Activated T-cell treated with anti-CD3 and anti-CD28 coated beads, Interleukin-2, amount 50 U/mL, for 4 hours (primary cell): ENCODE measurements at regions not wholly inside any gene's neighbourhood (a gene's known extent, or its start where the extent isn't known, plus 50 kb on each side); places are given as distances from the start of the nearest gene placed in this dataset.

Experiments used
- ATAC-seq, 2 donors: fragments of 200-7000 bp; cut with Tn5 transposase; one replicate each; pipeline ENCODE4 v1.10.0; 2021
- DNase-seq: peaks from one replicate; pipeline ENCODE4 v3.0.0-alpha.2; 2020
- H3K27me3 Mint-ChIP-seq: one replicate; pipeline ENCODE4 v1.8.0; 2021; ENCODE audit warnings: low read depth, mixed read lengths
- H3K36me3 Mint-ChIP-seq: one replicate; pipeline ENCODE4 v1.8.0; 2022; ENCODE audit warnings: mixed read lengths; ENCODE audit not compliant: insufficient read depth
- H3K4me1 Mint-ChIP-seq: one replicate; pipeline ENCODE4 v1.8.0; 2021; ENCODE audit warnings: low read depth, mixed read lengths
- H3K4me3 Mint-ChIP-seq: one replicate; pipeline ENCODE4 v1.8.0; 2021; ENCODE audit warnings: mild to moderate bottlenecking, moderate library complexity, mixed read lengths
- H3K9me3 Mint-ChIP-seq: one replicate; pipeline ENCODE4 v1.8.0; 2021; ENCODE audit warnings: mixed read lengths

- DNase-seq (no peak), ATAC-seq (no peak)
- no peak overlapping the region for H3K4me3 Mint-ChIP-seq
- no peaks in the 10 kb centered on the region for H3K36me3 Mint-ChIP-seq
- H3K9me3 Mint-ChIP-seq = no peaks in the 10 kb centered on the region
- H3K27me3 Mint-ChIP-seq = peaks cover under 1% of the 10 kb centered on the region
- H3K4me1 Mint-ChIP-seq = no peaks in the 10 kb centered on the region
These were observed 174.1 kb upstream of the MCHR2 start for GRCh38 chr6:100168148-100168547.

DNA sequence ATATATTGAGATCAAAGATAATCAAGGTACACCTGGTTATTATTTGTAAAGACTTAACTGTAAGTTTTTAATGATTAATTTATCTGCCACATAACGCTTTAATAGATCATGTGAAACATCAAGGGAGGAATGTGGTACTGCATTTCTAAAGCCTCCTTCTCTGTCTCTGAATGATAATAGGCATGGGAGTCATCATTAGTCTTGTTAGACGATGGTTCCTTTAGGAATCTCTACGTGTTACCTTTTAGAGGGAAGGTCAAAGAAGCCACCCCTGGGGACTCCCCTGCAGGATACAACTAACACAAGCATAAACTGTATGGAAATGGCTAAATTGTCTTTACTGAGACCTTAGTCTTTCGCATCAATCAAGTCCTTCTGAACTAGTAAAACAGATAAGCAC lies 173.6 kb upstream of the MCHR2 start:
- H3K4me3 Mint-ChIP-seq = no peak overlapping the region
- no peaks in the 10 kb centered on the region for H3K4me1 Mint-ChIP-seq
- no peaks in the 10 kb centered on the region for H3K36me3 Mint-ChIP-seq
- H3K9me3 Mint-ChIP-seq = no peaks in the 10 kb centered on the region
- no peak for DNase-seq
- H3K27me3 Mint-ChIP-seq = peaks cover 3% of the 10 kb centered on the region
- ATAC-seq = no peak

DNA sequence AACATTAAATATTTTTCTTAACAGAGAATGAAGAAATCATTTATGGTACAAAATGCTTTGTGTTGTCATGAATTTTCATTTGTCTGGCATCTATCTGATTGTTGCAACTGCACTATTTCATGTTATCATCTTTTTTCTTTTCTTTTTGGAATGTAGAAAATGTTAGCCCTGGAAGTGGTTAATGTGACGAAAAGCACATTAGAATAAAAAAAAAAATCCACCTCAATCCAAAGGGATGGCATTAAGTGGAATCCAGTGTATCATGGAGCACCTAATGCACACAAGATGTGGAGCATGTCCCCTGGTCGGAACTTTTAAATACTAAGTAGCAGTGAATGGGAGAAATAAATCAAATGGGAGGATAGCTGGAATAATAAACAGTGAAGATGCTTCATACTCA lies 172.9 kb upstream of the MCHR2 start:
- H3K4me3 Mint-ChIP-seq = no peak overlapping the region
- DNase-seq (no peak), ATAC-seq (no peak)
- no peaks in the 10 kb centered on the region for H3K36me3 Mint-ChIP-seq
- no peaks in the 10 kb centered on the region for H3K9me3 Mint-ChIP-seq
- H3K4me1 Mint-ChIP-seq = no peaks in the 10 kb centered on the region
- peaks cover 3% of the 10 kb centered on the region for H3K27me3 Mint-ChIP-seq

GRCh38 chr6:100165442-100165841 lies 171.4 kb upstream of the MCHR2 start:
- ATAC-seq = no peak

GRCh38 chr6:100163035-100163434 lies 169.0 kb upstream of the MCHR2 start:
- no peaks in the 10 kb centered on the region for H3K4me1 Mint-ChIP-seq
- no peaks in the 10 kb centered on the region for H3K9me3 Mint-ChIP-seq
- DNase-seq (no peak), ATAC-seq (no peak)
- peaks cover 3% of the 10 kb centered on the region for H3K27me3 Mint-ChIP-seq
- H3K4me3 Mint-ChIP-seq = no peak overlapping the region
- no peaks in the 10 kb centered on the region for H3K36me3 Mint-ChIP-seq

More at GRCh38 chr6:100165442-100165841, 171.4 kb upstream of the MCHR2 start:
- Mint-ChIP-seq H3K27me3 (peaks cover 3% of the 10 kb centered on the region), H3K36me3 (no peaks in the 10 kb centered on the region), H3K4me1 (no peaks in the 10 kb centered on the region), H3K9me3 (no peaks in the 10 kb centered on the region), H3K4me3 (no peak overlapping the region)
- DNase-seq = no peak

DNA sequence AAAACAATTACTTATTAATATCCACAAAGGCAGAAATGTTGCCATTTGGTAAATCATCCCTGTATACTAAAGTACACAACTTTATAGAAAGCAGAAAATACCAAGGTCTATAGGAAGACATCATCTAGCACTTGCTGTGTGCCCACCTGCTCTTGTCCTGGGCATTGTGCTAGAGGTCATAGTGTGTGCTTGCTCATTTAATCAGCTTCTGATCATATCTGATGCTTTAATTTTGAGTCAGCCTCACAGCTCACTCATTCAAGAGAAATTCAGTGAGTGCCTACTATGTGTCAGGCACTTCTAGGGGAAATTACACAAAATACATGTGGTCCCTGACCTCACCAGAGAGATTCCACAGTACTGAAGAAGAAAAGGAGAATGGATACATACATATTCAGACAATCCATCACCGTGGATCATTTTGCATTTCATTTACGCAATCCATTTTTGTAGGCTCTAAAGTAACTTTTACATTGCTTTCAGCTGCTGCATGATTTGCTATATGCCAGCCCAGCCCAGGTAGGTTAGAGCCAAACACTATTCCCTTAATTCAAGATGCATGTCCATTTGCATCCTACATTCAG lies 167.9 kb upstream of the MCHR2 start:
- Mint-ChIP-seq H3K36me3 (no peaks in the 10 kb centered on the region), H3K9me3 (peaks cover 4% of the 10 kb centered on the region), H3K27me3 (peaks cover 3% of the 10 kb centered on the region), H3K4me3 (no peak overlapping the region), H3K4me1 (no peaks in the 10 kb centered on the region)
- ATAC-seq (no peak), DNase-seq (no peak)

- Mint-ChIP-seq H3K4me1 (no peaks in the 10 kb centered on the region), H3K4me3 (no peak overlapping the region), H3K27me3 (peaks cover 3% of the 10 kb centered on the region), H3K9me3 (peaks cover 6% of the 10 kb centered on the region), H3K36me3 (no peaks in the 10 kb centered on the region)
- DNase-seq (no peak), ATAC-seq (no peak)
These were observed 166.9 kb upstream of the MCHR2 start for GRCh38 chr6:100160930-100161329.

DNA sequence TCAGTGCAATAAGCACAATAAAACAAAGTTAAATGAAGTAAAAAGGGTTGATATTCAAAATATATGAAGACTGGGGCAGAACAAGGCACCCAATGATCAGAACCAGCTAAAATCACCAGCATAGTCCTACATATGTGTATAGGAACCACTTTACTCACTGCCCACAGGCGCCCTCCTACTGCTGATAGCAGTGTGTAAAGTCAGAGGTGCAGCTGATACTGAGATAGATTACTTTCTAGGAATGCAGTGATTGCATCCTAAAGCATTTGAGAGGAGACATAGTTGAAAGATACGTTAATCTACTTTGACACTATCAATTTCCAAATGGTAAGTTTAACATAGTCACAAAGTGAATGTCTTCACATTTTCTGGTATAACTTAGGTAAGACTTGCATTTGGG lies 161.1 kb upstream of the MCHR2 start:
- Mint-ChIP-seq H3K4me1 (no peaks in the 10 kb centered on the region), H3K36me3 (no peaks in the 10 kb centered on the region), H3K4me3 (no peak overlapping the region), H3K27me3 (no peaks in the 10 kb centered on the region), H3K9me3 (peaks cover 6% of the 10 kb centered on the region)
- DNase-seq = no peak
- no peak for ATAC-seq

GRCh38 chr6:100153636-100154275 lies 159.7 kb upstream of the MCHR2 start:
- peaks cover 6% of the 10 kb centered on the region for H3K9me3 Mint-ChIP-seq
- H3K27me3 Mint-ChIP-seq = no peaks in the 10 kb centered on the region
- no peak overlapping the region for H3K4me3 Mint-ChIP-seq
- H3K4me1 Mint-ChIP-seq = no peaks in the 10 kb centered on the region
- ATAC-seq (no peak), DNase-seq (no peak)
- no peaks in the 10 kb centered on the region for H3K36me3 Mint-ChIP-seq

GRCh38 chr6:100152201-100152600 lies 158.2 kb upstream of the MCHR2 start:
- H3K9me3 Mint-ChIP-seq = peaks cover 5% of the 10 kb centered on the region
- no peak for DNase-seq
- no peak overlapping the region for H3K4me3 Mint-ChIP-seq
- no peaks in the 10 kb centered on the region for H3K36me3 Mint-ChIP-seq
- ATAC-seq = no peak
- H3K4me1 Mint-ChIP-seq = no peaks in the 10 kb centered on the region
- no peaks in the 10 kb centered on the region for H3K27me3 Mint-ChIP-seq

DNA sequence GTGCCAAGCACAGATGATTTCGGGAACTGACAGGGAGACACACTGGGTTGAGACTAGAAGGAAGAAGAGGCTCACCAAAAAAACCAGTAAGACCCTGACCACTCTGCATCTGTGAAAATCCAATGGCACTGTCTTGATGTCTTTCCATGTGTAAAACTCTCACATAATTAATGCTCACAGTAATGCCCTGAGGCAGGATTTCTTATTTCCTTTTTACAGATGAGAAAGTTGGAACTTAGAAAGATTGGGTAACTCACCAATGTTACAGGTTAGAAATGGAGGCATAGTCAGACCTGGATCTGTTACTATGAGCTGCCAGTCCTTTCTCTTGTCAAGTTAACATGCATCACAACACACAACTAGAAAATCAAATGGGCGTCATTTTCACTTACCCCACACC lies 151.0 kb upstream of the MCHR2 start:
- Mint-ChIP-seq H3K4me3 (no peak overlapping the region), H3K4me1 (no peaks in the 10 kb centered on the region), H3K9me3 (no peaks in the 10 kb centered on the region), H3K27me3 (peaks cover 2% of the 10 kb centered on the region), H3K36me3 (no peaks in the 10 kb centered on the region)
- ATAC-seq = no peak
- no peak for DNase-seq

DNA sequence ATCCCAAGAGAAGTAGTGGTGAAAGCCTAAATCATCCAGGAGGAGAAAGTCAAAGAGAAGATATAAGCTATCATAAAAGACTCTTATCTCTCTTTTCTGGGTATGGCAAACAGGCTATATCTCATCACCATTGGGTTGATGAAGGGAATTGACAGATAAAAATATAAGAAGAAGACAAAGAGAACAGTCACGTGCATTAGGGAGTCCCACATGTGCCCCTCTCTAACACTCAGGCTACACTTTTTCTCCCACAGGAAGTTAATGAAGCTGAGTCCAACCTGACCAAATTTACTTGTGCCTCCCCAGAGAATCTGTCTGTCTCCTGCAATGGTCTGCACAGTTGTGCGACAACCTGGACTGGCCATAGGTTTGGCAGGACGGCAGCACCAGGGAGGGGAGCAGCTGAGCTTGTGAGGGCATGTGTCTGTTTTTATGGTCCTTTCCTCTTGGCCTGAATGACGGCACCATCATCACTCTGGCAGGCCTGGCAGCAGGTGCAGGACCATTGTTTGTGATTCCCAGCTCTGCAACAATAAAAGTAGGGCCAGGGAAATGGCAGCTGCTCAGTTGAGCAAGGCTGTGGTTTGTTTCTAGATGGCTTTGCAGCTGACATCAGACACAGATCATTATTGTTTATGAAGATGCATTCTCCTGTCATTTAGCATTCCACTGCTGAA lies 144.5 kb upstream of the MCHR2 start:
- ATAC-seq (no peak), DNase-seq (no peak)
- no peaks in the 10 kb centered on the region for H3K4me1 Mint-ChIP-seq
- no peaks in the 10 kb centered on the region for H3K27me3 Mint-ChIP-seq
- H3K9me3 Mint-ChIP-seq = no peaks in the 10 kb centered on the region
- no peaks in the 10 kb centered on the region for H3K36me3 Mint-ChIP-seq
- no peak overlapping the region for H3K4me3 Mint-ChIP-seq

DNA sequence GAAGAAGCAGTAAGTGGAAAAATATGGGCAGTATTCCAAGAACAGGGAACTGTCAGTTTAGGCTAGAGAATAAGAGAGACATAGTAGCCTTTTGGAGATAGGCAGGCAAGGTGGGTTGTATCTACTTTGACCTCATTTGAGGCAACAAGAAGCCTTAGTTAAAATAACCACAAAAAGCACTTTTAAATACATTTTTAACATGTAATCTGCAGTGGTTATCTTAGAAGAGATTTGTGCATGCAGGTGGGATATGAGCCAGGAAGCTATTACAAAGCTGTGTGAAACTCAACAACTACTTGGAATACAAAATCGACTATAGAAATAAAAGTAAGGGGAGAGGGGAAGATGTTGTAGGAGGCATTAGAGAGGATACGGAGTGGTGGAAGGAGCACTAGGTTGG lies 143.7 kb upstream of the MCHR2 start:
- Mint-ChIP-seq H3K4me3 (no peak overlapping the region), H3K4me1 (no peaks in the 10 kb centered on the region), H3K9me3 (no peaks in the 10 kb centered on the region), H3K27me3 (no peaks in the 10 kb centered on the region), H3K36me3 (no peaks in the 10 kb centered on the region)
- ATAC-seq = no peak
- no peak for DNase-seq

DNA sequence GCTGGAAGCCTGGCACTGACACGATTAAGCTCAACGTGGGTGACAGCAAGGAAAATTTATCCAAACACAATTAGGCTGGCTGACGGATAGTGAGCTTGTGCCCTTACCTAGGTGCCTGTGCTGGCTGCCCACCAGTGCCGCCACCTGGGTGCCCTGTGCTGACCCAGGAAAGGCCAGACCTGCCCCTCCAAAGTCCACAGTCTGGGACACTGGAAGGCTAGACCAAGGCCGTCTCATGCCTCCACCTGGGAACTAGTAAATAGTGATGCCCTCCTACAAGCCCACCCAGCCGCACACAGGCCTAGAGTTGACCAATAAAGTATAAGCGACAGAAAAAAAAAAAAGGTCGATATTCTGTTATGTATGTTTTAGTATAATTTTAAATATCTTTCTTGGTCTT lies 142.6 kb upstream of the MCHR2 start:
- DNase-seq (no peak), ATAC-seq (no peak)
- Mint-ChIP-seq H3K36me3 (no peaks in the 10 kb centered on the region), H3K27me3 (no peaks in the 10 kb centered on the region), H3K4me3 (no peak overlapping the region), H3K4me1 (no peaks in the 10 kb centered on the region), H3K9me3 (peaks cover 2% of the 10 kb centered on the region)

- Mint-ChIP-seq H3K36me3 (no peaks in the 10 kb centered on the region), H3K27me3 (no peaks in the 10 kb centered on the region), H3K4me1 (no peaks in the 10 kb centered on the region), H3K9me3 (peaks cover 8% of the 10 kb centered on the region), H3K4me3 (no peak overlapping the region)
- ATAC-seq = no peak
- no peak for DNase-seq
These were observed 142.0 kb upstream of the MCHR2 start for GRCh38 chr6:100135977-100136376.
